Neural progenitor cell (in vitro differentiated cells): ENCODE measurements at regions not wholly inside any gene's neighbourhood (a gene's known extent, or its start where the extent isn't known, plus 50 kb on each side); places are given as distances from the start of the nearest gene placed in this dataset.

Source experiments
- CTCF ChIP-seq: fragments of 200-600 bp; sonication (generic); IDR thresholded peaks from 2 replicates; pipeline ENCODE4 v1.5.1; 2017; ENCODE audit warnings: antibody characterized with exemption, mild to moderate bottlenecking
- EZH2 ChIP-seq: fragments of 200-600 bp; sonication (generic); IDR thresholded peaks from 2 replicates; pipeline ENCODE4 v1.6.1; 2017; ENCODE audit warnings: antibody characterized with exemption, mild to moderate bottlenecking, moderate library complexity
- EZH2phosphoT487 ChIP-seq: fragments of 200-600 bp; sonication (generic); IDR thresholded peaks from 2 replicates; pipeline ENCODE4 v1.6.1; 2017; ENCODE audit warnings: antibody characterized with exemption

- no peak for TF ChIP-seq CTCF
- no peak for TF ChIP-seq EZH2
- no peak for TF ChIP-seq EZH2phosphoT487
Observed at GRCh38 chrX:28379103-28379502, 208.1 kb upstream of the IL1RAPL1 start.
